Loucy (cell line): ENCODE measurements at regions not wholly inside any gene's neighbourhood (a gene's known extent, or its start where the extent isn't known, plus 50 kb on each side); places are given as distances from the start of the nearest gene placed in this dataset.

Experiments
- EZH2phosphoT487 ChIP-seq: fragments of 200-600 bp; IDR thresholded peaks from 2 replicates; pipeline ENCODE4 v1.6.1; 2018; ENCODE audit warnings: antibody characterized with exemption, mild to moderate bottlenecking, moderate library complexity, borderline replicate concordance
- TF ChIP-seq, protein P1 (sequence below): fragments of 200-600 bp; sonication (generic); conservative IDR thresholded peaks from 2 replicates; pipeline ENCODE4 v1.5.1; 2014; ENCODE audit warnings: mild to moderate bottlenecking, antibody characterized with exemption, low read length

DNA sequence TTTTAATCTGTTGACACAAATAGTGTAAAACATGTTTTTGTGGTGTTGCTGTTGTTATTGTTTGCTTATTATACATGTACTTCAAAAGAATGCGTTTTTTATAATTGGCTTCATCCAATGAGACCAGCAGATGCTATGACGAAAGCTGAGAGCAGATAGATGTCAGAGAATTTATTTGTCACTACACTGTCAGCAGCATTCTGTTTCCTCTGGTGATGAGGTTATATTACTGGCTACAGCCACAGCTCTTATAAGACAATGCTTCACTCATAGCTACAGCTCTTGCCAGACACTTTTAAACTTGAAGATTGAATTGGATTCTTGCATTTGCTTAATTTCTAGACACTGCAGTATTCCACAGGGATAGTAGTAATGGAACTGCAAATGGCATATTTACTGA is 860.5 kb downstream of the TBC1D32 start:
- TF ChIP-seq, protein P1, sequence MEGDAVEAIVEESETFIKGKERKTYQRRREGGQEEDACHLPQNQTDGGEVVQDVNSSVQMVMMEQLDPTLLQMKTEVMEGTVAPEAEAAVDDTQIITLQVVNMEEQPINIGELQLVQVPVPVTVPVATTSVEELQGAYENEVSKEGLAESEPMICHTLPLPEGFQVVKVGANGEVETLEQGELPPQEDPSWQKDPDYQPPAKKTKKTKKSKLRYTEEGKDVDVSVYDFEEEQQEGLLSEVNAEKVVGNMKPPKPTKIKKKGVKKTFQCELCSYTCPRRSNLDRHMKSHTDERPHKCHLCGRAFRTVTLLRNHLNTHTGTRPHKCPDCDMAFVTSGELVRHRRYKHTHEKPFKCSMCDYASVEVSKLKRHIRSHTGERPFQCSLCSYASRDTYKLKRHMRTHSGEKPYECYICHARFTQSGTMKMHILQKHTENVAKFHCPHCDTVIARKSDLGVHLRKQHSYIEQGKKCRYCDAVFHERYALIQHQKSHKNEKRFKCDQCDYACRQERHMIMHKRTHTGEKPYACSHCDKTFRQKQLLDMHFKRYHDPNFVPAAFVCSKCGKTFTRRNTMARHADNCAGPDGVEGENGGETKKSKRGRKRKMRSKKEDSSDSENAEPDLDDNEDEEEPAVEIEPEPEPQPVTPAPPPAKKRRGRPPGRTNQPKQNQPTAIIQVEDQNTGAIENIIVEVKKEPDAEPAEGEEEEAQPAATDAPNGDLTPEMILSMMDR = no peak
- no peak for TF ChIP-seq EZH2phosphoT487
